NOMO-1 treated with dmso at 0.1 percent for 144 hours (cell line): ENCODE measurements at regions not wholly inside any gene's neighbourhood (a gene's known extent, or its start where the extent isn't known, plus 50 kb on each side); places are given as distances from the start of the nearest gene placed in this dataset.
A peak's percentile ranks its signal among the peaks of the same experiment; 100 is the strongest.

Source experiments
- DNase-seq: peaks from one replicate; lab custom pipeline; 2025; ENCODE audit not compliant: unreplicated experiment; lab: John Stamatoyannopoulos, UW

DNA sequence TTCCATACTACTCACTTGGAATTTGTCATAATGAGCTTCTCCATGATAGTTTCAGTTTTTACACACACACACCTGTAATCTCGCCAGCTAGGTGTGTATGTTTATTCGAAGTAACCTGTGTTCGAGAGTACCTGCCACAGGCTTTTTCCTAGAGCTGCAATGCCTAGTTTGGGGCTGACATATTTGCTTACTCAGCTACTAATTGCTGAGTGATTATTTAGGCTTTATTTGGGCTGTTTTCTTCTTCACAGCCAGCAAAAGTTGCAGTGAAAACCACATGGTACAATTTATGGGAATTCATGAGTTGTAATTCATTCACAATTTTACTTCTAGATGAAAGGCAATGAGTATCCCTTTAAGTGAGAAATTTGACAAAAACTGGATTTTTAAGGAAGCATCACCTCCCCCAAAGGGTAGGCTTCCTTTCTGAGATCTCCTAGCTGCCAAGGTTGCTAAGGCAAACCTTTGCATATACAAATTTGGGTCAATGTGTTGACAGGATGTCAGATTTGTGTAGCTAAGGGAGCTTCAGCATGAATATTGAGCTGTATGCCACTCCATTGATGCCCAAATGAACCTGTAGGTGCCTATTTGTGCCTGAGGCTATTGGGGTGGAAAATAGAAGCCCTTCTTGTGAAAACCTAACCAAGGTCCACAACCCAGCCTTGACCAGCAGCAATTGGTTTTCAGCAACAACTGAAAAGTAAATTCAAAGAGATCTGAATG lies 108.7 kb upstream of the OTX2 start:
- no peak for DNase-seq

GRCh38 chr14:56905282-56905681 lies 95.0 kb upstream of the OTX2 start:
- no peak for DNase-seq

- DNase-seq, result no peak
These were observed 93.2 kb upstream of the OTX2 start for GRCh38 chr14:56903304-56903969.

- no peak for DNase-seq
These were observed 92.1 kb upstream of the OTX2 start for GRCh38 chr14:56902385-56902784.

- peak; percentile 20 for DNase-seq
These were observed 90.4 kb upstream of the OTX2 start for GRCh38 chr14:56900726-56901125.

DNA sequence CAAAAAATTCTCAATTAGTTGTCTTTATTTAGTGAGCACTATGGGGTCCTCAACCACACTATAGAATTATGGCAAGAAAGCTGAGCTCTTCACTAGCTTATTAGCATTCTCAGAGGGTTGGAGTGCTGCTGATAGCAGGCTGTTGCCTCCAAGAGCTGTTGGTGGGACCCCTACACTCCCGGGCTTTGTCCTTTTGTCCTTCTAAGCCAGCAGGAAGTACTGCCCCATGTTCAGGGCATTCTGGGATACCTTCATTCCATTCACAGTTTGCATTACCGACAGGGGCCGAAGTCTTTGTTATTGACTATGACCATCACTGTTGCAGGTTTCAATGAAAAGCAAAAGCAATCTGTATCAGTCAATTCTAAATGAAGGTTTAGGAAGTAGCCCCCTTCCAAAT lies 89.5 kb upstream of the OTX2 start:
- DNase-seq, result no peak

DNA sequence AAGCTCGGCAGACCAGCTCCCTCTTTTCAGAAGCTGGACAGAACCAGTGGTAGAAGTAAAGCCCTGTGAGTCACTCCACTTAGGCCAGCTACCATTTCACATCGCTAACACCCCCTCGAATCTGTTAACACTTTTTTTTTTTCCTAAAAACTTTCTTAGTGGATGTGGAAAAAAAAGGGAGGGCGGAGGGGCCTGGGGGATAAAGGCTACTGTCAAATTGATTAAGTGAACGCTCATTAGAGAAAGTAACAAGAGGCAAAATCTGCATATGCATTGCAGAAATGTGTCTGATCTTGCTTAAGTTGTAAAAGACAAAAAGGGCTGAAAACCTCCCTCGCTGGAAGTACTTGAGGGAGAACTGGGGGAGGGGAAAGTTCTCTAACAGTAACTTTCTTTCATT lies 86.6 kb upstream of the OTX2 start:
- DNase-seq, result peak; percentile 54

DNA sequence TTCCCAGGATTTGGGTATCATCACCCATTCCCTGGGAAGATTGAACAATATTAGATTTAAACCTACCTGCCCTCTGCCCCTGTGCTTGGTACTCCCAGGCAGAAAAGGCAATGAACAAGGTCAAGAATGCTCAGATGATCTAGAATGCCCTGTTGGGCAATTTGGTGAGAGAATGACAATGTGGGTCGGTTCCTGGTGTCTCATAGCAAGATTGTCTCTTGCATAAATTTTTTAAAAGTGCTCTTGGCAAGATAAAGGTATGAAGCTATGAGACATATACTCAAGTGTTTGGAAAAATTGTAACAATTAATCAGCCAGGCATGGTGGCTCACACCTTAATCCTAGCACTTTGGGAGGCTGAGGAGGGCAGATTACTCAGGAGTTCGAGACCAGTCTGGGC lies 86.0 kb upstream of the OTX2 start:
- no peak for DNase-seq

GRCh38 chr14:56895154-56895553 lies 84.9 kb upstream of the OTX2 start:
- no peak for DNase-seq

GRCh38 chr14:56894591-56894991 lies 84.3 kb upstream of the OTX2 start:
- no peak for DNase-seq

- no peak for DNase-seq
These were observed 82.7 kb upstream of the OTX2 start for GRCh38 chr14:56892959-56893358.

DNA sequence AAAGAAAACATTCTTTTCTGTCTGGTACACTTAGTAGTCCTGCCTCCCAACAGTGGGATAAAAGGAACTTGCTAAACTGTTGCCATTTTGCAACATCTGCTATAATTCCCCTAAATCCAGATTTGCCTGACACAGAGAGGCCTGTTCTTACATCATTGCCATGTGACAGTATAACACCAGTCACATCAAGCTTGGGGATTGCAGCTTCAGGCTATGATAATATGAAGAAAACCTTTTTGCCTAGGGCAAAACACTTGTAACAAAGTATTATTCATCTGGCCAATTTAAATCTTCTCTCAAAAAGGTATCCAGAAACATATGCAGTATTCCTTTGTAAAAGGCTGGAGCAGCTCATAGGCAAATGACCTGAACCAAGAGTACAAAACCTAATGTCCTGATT lies 80.9 kb upstream of the OTX2 start:
- no peak for DNase-seq

GRCh38 chr14:56889705-56890104 lies 79.4 kb upstream of the OTX2 start:
- DNase-seq, result no peak

- DNase-seq, result no peak
These were observed 78.0 kb upstream of the OTX2 start for GRCh38 chr14:56888274-56888673.

DNA sequence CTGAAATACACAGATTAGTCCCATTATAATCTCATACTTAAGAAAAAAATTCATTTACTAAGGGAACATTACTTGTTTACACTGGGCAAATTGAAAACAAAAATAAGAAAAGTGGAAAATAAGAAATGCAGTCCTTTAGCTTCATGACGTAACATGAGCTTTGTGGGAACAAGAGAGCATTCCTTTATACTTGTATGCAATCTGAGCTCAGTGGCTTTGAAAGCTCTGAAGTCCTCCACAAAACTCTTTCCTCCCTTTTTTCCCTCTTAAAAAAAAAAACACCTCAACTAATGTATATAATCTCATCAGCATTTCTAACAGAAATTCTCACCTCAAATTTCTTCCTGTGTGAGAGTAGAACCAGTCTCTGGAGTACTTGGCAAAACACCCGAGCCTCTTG lies 76.9 kb upstream of the OTX2 start:
- DNase-seq, result no peak

GRCh38 chr14:56886471-56887062 lies 76.3 kb upstream of the OTX2 start:
- DNase-seq, result no peak

DNA sequence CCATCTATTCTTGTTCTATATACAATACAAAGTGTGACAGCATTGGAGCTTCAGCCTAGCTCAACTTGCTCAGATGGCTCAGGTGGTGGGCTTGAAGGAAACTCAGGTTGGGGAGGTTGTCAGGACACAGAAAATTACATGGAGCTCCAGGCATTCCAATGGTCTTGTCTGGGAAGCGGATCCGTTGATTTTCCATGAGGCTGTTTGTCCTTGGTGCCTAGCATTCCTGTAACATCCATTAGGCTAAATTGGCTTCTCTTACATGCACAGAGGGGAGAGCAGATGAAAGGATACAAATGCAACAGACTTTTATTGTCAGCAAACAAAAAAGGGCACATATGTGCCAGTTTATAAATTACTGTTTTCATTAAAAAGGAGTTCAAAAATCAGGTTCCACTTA lies 75.5 kb upstream of the OTX2 start:
- DNase-seq, result no peak

DNA sequence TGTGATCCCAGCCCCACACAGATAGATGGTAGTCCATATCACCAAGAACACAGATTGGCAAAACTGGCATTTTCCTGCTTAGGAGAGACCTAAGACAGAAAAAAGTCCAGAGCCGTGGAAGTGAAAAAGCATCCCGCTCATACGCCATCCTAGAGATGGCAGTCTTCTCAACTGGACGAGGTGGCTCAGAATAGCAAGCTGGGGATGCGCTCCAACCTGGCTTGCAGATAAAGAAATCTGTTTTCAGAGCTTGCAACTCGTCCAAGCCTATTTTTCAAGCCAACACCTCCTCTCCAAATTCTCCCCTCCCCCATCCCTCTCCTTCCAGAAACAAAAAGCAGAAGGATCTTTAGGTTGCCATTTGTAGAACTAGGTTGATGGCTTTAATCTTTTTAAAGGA lies 74.3 kb upstream of the OTX2 start:
- DNase-seq, result no peak

- DNase-seq, result no peak
These were observed 70.9 kb upstream of the OTX2 start for GRCh38 chr14:56881181-56881580.

GRCh38 chr14:56878766-56879165 lies 68.5 kb upstream of the OTX2 start:
- DNase-seq, result no peak

DNA sequence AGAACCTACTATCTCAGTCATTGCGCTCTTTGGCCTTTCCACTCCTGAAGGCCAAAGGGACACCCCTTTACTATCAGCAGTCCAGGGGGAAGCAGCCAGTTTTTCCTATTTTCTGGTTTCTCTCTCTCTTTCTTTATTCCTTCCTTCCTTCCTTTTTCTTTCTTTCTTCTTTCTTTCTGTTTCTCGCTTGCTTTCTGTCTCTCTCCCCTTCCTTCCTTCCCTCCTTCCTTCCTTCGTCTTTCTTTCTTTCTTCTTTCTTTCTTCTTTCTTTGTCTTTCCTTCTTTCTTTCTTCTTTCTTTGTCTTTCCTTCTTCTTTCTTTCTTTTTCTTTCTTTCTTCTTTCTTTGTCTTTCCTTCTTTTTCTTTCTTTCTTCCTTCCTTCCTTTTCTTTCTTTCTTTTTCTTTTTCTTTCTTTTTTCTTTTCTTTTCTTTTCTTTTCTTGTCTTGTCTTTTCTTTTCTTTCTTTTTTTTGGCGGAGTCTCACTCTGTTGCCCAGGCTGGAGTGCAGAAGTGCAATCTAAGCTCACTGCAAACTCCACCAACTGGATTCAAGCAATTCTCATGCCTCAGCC lies 64.9 kb upstream of the OTX2 start:
- DNase-seq, result no peak

DNA sequence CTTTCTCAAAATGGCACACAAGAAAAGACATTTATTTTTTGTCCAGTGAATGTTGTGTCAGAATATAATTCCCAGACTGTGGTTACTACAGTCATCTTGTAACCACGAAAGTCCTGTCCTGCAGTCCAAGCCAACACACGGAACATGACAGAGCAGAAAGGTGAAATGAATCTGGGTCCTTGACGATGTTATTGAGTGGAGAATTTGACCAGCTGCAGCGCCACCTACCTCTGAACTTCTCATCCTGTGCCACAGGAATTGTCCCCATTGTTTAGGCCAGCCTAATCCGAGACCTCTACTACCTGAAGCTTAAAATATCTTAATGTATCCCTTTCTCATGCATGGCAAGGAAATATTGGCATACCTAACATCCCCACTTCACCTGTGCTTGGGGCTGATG lies 64.1 kb upstream of the OTX2 start:
- no peak for DNase-seq
